Pulmonary artery endothelial cell (primary cell): ENCODE measurements at regions not wholly inside any gene's neighbourhood (a gene's known extent, or its start where the extent isn't known, plus 50 kb on each side); places are given as distances from the start of the nearest gene placed in this dataset.
"Not testable (repeated sequence)": the region's sequence is repeated elsewhere in the genome, so short reads cannot be mapped to it uniquely, and the experiment has no call there.

Source experiments
- DNase-seq: peaks from one replicate; pipeline ENCODE4 v3.0.0-alpha.2; 2011; ENCODE audit warnings: low read depth, low spot score

DNA sequence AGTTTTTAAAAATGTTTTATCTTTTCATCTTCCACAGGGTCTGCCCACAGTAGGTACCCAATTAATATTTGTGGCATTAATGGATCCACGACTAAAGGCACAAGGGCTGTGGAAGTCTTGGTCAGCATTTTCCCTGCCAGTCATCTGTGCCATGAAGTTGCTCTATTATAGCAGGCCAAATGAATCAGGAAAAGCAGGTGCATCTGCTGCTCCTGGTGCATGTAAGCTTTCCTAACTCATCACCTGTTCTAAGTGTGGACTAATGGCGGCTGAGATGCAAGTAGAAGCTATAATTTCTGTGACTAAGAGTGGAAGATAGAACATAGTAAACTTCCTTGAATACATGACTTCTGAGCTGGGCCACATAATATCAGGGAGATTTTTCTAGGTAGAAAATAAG lies 182.5 kb upstream of the TENM4 start:
- no peak for DNase-seq

DNA sequence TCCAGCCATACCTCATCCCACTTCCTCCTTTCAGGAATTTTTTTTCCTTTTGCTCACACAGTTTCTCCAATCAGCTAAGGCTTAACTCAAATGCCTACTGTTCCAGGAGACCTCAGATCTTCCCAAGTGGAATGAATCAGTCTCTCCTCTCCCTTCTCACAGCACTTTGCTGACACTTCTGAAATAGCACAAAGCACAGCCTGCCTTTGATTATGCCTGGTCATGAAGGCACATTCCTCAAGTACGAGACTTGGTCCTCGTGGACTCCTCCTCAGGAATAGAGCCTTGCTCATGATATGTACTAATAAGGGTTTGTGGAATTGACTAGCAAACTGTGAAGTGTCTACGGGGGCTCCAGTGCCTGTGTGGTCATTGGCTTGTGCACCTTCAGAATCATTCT lies 176.7 kb upstream of the TENM4 start:
- no peak for DNase-seq

DNA sequence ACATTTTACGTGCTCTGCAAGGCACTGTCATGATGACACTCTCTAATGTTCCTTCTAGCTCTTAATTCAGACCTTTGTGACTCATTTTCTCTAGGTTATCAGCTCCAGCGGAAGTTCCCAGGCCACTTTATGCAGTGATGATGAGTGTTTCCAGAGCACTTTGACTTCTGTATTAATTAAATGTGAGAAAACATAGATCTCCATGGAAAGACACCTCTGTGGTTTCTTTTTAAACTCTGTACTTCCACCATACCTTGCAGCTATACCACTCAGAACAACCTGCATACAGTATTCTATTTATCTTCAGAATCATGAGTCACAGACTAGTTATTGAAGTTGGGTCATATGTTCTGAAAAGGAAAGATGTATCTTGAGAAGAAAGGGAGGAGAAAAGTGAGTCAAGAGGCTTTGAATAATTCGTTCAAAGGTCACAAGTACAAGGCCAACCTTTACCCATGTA lies 175.6 kb upstream of the TENM4 start:
- DNase-seq: no peak

DNA sequence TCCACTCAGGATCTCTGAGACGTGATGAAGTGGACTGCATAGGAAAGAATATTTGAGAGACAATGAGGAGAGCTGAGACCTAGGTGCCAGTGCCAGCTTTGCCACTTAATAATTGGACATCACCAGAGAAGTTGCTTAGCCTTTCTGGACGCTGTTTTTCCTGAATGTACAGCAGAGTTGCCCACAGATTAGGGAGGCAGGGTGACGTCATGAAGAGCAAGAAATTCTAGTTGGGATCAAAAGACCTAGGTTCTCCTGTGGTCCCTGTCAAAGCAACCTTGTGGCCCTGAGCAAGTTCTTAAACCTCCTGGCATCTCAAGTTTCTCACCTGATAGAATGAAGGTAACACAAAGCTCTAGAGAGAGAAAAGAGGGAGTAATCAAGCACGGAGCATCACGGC lies 174.6 kb upstream of the TENM4 start:
- no peak for DNase-seq

DNA sequence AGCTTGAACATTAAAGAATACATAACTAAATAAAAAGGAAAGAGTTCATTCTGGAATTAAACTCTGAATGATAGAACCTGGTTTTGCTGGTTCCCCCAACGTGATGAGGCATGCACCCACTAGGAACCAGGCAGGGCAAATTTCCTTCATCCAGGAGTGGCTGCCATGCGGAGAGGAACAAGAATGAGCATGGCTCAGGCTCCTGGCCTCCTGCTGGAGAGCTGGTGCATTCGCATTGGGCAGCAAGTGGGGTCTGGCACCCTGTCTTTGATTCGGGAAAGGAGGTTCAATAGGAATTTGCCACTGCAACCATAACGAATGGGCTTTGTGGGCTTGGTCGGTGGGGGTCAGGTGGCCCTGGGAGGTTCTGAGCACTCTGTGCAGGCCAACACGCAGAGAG lies 169.8 kb upstream of the TENM4 start:
- DNase-seq: no peak

DNA sequence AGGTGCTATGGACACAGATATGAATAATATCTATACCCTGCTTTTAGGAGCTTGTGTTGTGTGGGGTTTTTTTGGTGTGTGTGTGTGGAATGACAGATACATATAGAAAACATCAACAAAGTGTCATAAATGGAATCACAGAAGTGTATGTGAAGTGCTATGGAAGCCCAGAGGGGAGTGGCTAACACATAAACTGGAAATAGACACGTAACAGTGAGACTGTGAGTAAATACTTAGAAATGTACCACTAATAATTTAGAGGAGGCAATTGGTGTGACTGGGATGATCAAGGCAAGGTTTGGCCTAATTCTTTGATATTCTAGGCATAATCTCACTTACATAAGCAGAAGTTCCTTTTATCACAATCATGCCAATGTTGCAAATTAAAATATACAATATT lies 169.3 kb upstream of the TENM4 start:
- DNase-seq: no peak

DNA sequence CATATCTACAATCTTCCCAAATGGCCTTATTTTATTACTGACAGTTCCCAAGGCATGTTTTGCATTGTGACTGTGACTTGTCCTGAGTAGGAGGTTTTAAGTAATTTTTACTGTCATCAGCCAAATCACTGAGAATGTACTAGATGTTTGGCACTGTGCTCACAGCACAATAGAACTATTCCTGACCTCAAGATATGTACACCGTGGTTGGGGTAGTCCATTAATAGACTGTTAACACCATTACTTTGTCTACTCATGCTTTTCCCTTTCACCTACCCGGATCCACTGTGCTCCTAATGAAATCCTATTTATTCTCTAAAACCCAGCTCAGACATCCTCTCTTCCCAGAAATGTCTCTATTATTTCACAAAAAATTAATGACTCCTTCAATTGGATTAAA lies 168.7 kb upstream of the TENM4 start:
- no peak for DNase-seq

DNA sequence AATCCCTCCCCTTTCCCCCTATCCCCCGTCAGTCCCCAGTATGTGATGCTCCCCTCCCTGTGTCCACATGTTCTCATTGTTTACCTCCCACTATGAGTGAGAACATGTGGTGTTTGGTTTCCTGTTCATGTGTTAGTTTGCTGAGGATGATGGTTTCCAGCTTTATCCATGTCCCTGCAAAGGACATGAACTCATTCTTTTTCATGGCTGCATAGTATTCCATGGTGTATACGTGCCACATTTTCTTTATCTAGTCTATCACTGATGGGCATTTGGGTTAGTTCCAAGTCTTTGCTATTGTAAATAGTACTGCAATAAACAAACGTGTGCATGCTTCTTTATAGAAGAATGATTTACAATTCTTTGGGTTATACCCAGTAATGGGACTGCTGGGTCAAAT lies 165.6 kb upstream of the TENM4 start:
- not testable (repeated sequence) for DNase-seq

DNA sequence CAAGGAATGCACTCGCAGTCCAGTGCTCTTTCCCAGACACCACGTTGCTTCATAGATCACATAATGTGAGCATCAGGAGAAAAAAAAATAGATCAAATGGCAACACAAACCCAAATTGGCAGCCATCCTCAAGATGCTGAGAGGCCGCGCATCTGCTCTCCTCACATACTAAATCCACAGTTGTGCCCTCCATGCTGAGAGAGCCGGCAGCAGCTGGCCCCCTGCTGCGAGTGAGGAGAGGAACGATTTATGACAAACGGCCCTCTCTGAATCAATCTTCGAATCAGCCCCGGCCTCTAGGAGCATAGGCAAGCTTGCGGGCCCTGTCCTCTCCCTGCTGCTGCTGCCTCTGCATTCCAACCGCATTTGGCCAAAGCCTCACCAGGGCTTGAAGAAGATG lies 159.9 kb upstream of the TENM4 start:
- no peak for DNase-seq

DNA sequence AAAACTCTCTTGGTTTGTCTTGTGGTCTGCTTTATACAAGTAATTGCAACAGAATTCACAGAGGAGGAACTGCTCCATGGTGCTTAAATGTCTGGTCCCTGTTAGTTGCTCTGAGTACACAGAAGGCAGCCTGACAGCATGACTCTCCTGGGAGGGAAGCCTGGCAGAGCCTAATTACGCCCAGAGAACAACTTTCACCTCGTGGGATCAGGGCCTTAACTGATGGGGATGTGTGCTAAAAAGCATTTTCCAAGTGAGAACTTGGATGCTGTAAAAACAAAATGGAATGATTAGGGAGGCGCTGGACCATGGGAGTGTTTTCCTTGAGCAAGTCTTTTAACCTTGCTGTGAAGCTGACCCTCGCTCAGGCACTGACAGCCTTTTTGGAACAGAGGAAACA lies 154.0 kb upstream of the TENM4 start:
- DNase-seq: no peak

DNA sequence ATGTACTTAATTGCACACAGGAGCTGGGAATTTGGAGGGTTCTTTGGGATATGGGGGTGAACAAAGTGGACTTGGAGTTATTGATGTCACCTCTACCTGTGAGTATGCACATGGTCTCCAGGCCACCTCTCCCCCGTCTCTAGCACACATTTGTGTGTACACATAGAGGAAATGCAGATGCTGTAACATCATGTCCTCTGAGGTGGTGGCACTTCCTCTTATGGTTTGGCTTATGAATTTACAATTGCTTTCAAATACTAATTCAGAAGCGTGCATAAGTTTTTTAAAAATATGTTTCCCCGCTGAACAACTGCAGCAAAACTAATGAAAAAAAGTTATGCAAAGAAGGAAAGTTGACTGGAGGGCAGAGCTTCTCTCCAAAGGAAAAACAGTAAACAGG lies 152.0 kb upstream of the TENM4 start:
- DNase-seq: no peak

DNA sequence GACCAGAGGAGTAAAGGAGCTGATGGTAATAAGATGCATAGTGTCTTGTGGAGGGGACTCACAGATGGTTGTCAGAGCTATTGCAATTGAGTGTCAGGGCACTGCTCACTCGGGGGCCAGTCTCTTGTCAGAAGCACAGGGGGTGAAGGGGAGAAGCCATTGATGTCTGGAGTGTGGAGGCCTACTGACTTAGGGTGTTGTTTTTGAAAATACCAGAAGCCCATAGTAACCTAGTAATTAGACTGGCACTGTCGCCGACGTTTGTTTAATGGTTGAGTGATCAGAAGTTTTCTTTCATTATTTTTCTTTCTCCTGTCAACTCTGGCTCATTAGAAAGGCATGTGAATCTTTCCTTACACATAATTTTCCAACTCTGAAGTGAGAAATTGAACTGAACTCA lies 151.6 kb upstream of the TENM4 start:
- no peak for DNase-seq

DNA sequence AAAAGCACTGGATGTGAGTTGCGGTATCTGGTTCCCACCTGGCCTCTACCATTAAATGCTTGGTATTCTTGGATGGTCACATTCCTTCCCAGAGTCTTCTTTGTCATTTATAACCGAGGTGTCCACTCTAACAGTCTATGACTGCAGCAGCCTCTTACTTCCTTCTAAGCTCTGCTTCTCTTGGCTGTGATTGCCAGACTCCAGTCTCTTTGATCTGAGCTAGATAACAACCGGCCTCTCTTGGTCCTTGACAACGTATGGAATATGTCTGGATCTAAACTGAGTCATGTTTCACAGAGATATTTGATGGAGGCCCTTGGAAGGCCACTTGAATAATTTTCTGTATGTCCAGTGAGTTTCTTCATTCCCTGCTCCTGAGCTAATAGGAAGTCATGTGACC lies 141.6 kb upstream of the TENM4 start:
- no peak for DNase-seq

DNA sequence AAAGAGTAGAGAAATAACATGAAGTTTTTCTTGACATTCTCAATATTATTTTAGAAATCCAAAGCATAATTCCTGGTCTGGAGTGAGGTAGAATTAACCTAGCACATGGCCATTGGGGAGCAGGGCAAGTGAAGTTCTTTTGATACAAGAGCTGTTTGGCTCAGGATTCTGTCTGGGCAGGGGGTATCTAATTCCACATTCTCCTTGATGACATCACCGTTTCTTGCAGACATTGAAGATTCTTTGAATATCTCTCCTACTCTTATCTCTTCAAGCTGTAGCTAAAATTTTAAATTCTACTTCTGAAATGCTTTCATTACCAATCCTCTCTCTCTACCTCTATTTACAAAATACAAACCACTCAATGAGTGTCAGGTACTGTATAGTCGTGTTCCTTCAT lies 138.2 kb upstream of the TENM4 start:
- DNase-seq: no peak

DNA sequence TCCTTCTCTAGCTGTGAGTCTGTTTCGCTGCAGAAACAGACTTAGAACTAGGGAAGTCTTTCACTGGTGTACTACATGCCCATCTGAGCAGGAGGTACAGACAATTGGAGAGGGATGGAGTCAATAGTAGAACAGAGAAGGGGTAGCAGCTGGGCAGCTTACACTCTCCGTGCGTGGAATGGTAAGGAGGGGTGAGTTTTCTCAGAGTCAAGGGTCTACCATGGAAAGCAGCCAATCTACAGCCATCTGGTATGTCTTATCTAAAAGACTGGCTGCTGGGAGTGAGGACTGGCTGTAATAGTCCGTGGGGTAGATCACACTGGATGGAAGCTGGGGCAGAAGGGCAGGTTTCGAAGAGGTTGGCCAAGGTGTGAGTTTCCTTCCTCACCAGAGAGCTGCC lies 137.3 kb upstream of the TENM4 start:
- DNase-seq: no peak

DNA sequence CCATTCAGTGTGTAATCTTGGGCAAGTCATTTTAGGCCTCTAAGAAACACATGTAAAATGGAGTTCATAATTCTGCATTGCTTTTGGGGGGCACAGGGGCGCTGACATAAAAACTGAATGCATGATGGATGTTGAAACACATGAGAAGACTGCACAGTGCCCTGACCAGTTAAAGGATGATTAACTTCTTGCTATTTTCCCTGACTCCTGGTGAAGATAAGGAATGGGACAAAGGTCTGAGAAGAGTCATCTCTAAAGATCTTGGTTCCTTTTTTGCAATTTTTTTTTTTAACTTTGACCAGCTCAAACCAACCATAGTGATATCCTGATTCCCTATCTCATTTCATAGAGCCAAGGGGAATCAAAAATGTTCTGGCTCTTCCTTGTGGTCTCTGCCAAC lies 134.9 kb upstream of the TENM4 start:
- DNase-seq: no peak

DNA sequence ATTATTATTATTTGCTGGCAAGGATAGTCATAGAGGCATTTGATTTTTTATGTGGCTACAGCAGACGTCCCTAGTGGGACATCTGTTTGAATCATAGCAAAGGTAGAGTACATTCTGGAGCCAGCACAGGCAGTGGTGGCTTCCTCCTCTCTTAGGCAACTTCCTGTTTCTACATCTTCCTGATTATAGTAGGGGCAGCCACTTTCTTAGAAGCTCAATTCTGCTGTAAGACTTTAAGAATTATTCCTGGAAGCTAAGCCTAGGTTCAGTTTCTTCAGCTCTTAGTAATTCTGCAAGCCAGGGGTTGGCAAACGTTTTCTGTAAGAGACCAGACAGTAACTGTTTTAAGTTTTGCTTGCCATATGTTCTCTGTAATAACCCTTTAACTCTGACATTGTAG lies 129.3 kb upstream of the TENM4 start:
- no peak for DNase-seq

DNA sequence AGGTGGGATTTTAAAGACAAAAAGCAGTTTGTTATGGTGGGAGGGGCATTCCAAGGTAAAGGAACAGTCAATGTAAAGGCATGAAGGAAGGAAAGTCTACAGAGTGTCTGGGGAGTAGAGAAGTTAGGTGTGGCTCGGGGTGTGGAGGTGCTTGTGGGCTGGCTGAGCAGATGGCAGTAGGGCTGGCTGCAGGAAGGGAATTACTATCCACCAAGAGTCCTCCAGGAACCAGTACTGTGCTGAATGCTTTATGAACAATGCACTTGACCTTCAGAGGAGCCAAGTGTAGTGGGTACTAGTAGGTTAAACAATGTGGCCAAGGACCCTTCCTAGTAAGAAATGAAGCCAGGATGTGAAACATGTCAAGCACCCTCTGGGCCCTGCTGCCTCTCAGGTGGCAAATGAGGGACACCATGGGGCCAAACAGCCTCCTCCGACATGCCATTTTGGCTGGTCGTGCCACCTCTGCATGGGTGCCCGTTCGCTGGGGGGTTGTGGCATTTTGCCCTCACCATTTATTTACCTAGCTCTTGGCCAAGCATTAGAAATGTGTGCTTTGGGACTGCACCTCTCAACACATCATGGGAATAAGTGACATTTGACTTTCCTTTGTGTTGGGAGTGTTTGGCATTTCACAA lies 123.6 kb upstream of the TENM4 start:
- no peak for DNase-seq

DNA sequence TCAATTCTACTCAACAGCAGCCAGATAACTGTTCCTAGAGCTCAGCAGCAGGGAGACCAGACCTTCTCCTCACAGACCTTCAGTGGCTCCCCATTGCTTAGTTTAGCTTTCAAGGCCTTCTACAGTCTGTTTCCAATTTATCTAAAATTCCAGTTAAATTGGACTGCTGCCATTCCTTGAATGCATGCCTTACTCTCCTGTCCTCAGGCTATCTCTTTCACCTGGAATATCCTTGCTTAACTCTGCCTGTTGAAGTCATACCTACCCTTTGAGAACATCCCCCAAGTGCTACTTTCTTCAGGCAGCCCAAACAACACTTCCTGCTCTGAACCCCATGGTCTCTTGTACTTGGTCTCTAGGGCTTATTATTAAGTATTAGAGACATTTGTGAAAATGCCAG lies 120.7 kb upstream of the TENM4 start:
- DNase-seq: no peak

DNA sequence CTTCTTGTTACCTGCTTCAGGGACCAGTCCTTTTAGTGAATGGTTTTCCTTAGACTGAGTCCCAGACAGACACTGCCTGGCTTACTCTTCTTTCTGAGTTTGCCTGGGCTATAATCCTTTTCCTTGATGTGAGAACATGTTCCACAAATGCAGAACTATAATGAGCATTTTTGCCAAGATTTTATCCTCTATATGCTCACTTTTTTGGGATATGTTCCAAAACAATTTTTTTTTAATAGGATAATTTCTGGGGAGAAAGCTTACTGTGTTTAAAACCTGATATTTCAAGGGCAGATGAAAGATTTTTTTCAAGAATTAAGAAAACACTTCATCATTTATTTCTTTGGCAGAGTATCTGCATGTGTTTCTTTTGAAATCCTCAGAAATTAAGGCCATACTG lies 110.0 kb upstream of the TENM4 start:
- no peak for DNase-seq

DNA sequence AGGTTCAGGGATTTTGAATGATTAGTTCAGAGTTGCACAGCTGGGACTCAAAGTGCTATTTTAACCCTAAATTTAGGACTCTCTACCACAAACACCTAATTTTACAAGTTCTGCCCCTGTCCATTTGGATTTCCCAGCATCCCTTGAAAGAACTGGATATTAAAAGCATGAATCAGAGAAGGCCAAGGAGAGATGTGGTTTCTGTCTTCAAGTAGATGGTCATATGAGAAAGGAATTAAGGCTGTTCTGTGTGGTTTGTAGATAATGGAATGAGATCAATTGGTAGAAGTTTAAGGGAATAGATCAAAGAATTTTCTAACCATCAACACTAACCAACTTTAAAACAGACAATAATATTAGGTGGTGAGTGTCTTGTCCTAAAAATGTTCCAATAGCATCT lies 106.4 kb upstream of the TENM4 start:
- no peak for DNase-seq

DNA sequence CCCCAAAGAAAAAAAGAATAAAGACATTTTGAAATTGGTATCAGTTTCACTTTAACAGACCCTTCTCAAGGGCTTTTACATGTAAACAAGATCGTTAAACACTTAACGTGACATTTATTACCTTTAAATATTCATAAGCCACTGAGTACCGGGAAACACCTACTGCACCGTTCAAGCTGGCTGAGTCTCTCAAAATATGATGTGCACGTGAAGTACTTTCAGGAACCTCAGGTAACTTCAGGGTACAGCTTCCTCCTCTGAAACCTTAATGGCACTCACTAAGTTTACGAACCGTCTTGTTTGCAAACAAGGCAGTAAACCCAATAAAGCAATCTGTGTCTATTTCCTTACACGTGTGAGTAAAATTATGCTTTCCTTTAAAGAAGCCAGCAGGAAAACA lies 105.5 kb upstream of the TENM4 start:
- no peak for DNase-seq

DNA sequence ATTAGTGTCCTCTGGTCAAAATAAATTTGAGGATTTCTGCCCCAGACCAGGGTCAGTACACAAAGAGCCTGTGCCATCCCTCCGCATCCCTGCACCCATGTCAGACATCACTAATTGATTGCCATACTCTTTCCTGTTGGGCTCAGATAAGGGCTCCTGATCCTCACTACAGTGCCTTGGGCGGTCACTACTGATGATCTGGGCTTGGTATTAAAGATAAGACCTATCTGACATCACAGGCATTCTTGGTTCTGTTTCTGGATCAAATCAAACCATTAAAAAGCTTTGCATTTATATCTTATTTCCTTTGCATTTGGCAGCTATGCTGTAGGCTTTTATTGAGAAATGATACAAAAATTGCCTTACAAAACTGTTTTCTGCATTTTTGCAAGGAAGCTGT lies 103.5 kb upstream of the TENM4 start:
- no peak for DNase-seq

DNA sequence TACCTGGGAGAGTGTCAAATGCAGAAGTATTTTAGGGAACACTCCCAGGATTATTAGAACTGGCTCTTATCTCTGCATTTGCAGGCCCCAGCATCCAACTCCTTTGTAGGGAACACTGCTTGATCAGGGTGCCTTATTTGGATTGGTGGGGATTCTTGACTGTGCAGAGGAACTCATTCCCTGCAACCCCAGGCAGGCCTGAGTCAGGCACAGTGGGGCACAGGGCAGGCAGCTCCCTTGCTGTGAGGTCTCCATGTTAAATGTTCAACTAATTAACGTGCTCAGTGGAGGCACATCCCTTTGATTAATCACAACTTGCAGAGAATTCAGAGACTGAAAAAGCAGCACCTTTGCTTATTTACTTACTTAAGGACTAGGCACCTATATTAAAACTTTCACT lies 102.3 kb upstream of the TENM4 start:
- DNase-seq: no peak
